WTC11 (cell line): ENCODE measurements at regions not wholly inside any gene's neighbourhood (a gene's known extent, or its start where the extent isn't known, plus 50 kb on each side); places are given as distances from the start of the nearest gene placed in this dataset.

Source experiments
- FOXP1 ChIP-seq: sonication (generic); formaldehyde crosslinking; IDR thresholded peaks from 2 replicates; pipeline ENCODE4 v1.8.0; 2022; ENCODE audit warnings: missing genetic modification reagents, mild to moderate bottlenecking, moderate library complexity, borderline replicate concordance
- ZBTB21 ChIP-seq: sonication (generic); formaldehyde crosslinking; IDR thresholded peaks from 2 replicates; pipeline ENCODE4 v1.8.1; 2023; ENCODE audit warnings: mild to moderate bottlenecking, missing genetic modification reagents, borderline replicate concordance
- TF ChIP-seq, protein P1 (sequence below): sonication (generic); formaldehyde crosslinking; IDR thresholded peaks from 2 replicates; pipeline ENCODE4 v1.8.1; 2023; ENCODE audit warnings: mild to moderate bottlenecking, missing genetic modification reagents, moderate library complexity
- TF ChIP-seq, protein P2 (sequence below): fragments of 200-600 bp; IDR thresholded peaks from 2 replicates; pipeline ENCODE4 v1.8.0; 2022; ENCODE audit warnings: antibody characterized with exemption

DNA sequence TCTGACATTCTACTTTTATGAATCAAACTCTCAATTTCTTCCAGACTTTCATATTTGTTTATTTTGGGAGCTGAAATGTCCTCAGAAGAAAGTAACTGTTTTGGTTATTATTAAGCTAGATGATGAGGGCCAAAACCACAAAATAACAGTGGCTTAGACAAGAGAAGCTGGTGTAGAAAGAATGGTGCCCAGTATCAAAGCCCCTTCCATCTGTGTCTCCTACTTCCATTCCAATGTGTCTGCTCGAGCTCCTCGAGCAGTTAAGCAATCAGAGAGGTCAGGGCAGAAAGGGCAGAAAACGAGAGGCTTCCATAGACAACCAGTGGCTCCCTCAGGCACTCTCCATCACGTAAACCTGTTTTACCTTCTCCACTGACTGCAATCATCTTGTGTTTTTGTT is 59.7 kb upstream of the MAGI1 start:
- TF ChIP-seq, protein P1, sequence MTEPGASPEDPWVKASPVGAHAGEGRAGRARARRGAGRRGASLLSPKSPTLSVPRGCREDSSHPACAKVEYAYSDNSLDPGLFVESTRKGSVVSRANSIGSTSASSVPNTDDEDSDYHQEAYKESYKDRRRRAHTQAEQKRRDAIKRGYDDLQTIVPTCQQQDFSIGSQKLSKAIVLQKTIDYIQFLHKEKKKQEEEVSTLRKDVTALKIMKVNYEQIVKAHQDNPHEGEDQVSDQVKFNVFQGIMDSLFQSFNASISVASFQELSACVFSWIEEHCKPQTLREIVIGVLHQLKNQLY (CRISPR knock-in tag): no peak
- TF ChIP-seq FOXP1 (CRISPR knock-in tag) (no peak), ZBTB21 (CRISPR knock-in tag) (no peak)
- TF ChIP-seq, protein P2, sequence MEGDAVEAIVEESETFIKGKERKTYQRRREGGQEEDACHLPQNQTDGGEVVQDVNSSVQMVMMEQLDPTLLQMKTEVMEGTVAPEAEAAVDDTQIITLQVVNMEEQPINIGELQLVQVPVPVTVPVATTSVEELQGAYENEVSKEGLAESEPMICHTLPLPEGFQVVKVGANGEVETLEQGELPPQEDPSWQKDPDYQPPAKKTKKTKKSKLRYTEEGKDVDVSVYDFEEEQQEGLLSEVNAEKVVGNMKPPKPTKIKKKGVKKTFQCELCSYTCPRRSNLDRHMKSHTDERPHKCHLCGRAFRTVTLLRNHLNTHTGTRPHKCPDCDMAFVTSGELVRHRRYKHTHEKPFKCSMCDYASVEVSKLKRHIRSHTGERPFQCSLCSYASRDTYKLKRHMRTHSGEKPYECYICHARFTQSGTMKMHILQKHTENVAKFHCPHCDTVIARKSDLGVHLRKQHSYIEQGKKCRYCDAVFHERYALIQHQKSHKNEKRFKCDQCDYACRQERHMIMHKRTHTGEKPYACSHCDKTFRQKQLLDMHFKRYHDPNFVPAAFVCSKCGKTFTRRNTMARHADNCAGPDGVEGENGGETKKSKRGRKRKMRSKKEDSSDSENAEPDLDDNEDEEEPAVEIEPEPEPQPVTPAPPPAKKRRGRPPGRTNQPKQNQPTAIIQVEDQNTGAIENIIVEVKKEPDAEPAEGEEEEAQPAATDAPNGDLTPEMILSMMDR: no peak
